ENCODE measurements at regions not wholly inside any gene's neighbourhood (a gene's known extent, or its start where the extent isn't known, plus 50 kb on each side); places are given as distances from the start of the nearest gene placed in this dataset.

GRCh38 chr6:163834226-163834970 is 419.9 kb downstream of the QKI start:
- TF ChIP-seq FOXM1 (IDR thresholded peaks at IDR 0.05; ENCODE audit: borderline replicate concordance, low read depth) = no peak
- TF ChIP-seq EGR1 (IDR thresholded peaks at IDR 0.05) = no peak
- TF ChIP-seq TAF1 (IDR thresholded peaks at IDR 0.05; ENCODE audit: low read depth) = no peak
- TF ChIP-seq RAD21 (IDR thresholded peaks at IDR 0.05; ENCODE audit: low read depth) = no peak
- TF ChIP-seq CEBPB (IDR thresholded peaks at IDR 0.05) = no peak
- TF ChIP-seq EP300 (IDR thresholded peaks at IDR 0.05; ENCODE audit: borderline replicate concordance) = no peak
- TF ChIP-seq TEAD4 (IDR thresholded peaks at IDR 0.05) = no peak
- TF ChIP-seq YY1 (IDR thresholded peaks at IDR 0.05; ENCODE audit: low read depth) = no peak
- TF ChIP-seq NFIC (IDR thresholded peaks at IDR 0.05) = no peak
- TF ChIP-seq CREB1 (IDR thresholded peaks at IDR 0.05; ENCODE audit: low read depth) = no peak
- TF ChIP-seq REST (IDR thresholded peaks at IDR 0.05; ENCODE audit: low read depth) = no peak
